Osteocyte (in vitro differentiated cells): ENCODE measurements at regions not wholly inside any gene's neighbourhood (a gene's known extent, or its start where the extent isn't known, plus 50 kb on each side); places are given as distances from the start of the nearest gene placed in this dataset.

Experiments used
- DNase-seq: peaks from one replicate; pipeline ENCODE4 v3.0.0; 2021; ENCODE audit warnings: mixed read lengths; ENCODE audit not compliant: unreplicated experiment; ENCODE audit errors: extremely low spot score
- H3K27ac Mint-ChIP-seq: one replicate; pipeline ENCODE4 v1.8.0; 2021; ENCODE audit warnings: mild to moderate bottlenecking, mixed read lengths; ENCODE audit not compliant: unreplicated experiment
- H3K27me3 Mint-ChIP-seq: one replicate; pipeline ENCODE4 v1.8.0; 2021; ENCODE audit warnings: mixed read lengths; ENCODE audit not compliant: unreplicated experiment
- H3K36me3 Mint-ChIP-seq: one replicate; pipeline ENCODE4 v1.8.0; 2021; ENCODE audit warnings: mixed read lengths; ENCODE audit not compliant: unreplicated experiment
- H3K4me1 Mint-ChIP-seq: one replicate; pipeline ENCODE4 v1.8.0; 2021; ENCODE audit warnings: mixed read lengths; ENCODE audit not compliant: unreplicated experiment
- H3K4me3 Mint-ChIP-seq: one replicate; pipeline ENCODE4 v1.8.0; 2021; ENCODE audit warnings: mild to moderate bottlenecking, moderate library complexity, mixed read lengths; ENCODE audit not compliant: unreplicated experiment
- H3K9me3 Mint-ChIP-seq: one replicate; pipeline ENCODE4 v1.8.0; 2021; ENCODE audit warnings: mixed read lengths; ENCODE audit not compliant: unreplicated experiment
- TF ChIP-seq, protein P1 (sequence below): fragments of 200-600 bp; sonication (generic); IDR thresholded peaks from 2 replicates; pipeline ENCODE4 v1.5.0; 2021; ENCODE audit warnings: antibody characterized with exemption, mild to moderate bottlenecking, moderate library complexity

DNA sequence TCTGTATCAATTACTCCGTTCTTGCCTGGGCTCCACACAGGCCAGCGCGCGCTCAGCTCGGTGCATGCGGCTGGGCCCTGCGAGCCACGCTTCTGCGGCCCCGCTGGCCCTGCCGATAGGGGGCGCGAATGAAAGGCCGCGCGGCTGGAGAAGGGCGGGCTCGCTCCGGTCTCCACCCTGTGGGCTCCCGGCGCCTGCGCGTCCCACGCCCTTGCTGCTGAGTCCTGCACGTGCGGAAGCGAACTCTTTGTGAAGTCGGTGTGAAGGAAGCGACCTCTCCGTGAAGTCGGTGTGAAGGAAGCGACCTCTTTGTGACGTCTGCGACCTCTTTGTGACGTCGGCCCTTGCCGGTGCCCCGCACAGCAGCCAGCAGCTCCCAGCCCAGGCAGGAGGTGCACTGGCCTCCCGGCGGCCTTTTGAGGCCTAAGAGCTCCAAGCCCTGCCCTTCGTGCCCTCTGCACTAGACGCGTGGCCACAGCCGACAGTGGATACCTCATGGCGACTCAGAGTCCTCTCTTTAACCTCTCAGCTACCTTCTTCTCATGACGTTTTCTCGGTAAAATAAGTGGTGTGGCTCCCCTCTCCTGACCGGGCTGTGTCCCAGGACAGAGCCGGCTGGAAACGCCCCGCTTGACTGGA is 391.9 kb upstream of the RAB6C start:
- Mint-ChIP-seq H3K27me3 (no peaks in the 10 kb centered on the region), H3K9me3 (peaks cover 24% of the 10 kb centered on the region), H3K4me1 (no peaks in the 10 kb centered on the region), H3K36me3 (no peaks in the 10 kb centered on the region), H3K4me3 (no peak overlapping the region), H3K27ac (no peak overlapping the region)
- no peak for DNase-seq
- TF ChIP-seq, protein P1, sequence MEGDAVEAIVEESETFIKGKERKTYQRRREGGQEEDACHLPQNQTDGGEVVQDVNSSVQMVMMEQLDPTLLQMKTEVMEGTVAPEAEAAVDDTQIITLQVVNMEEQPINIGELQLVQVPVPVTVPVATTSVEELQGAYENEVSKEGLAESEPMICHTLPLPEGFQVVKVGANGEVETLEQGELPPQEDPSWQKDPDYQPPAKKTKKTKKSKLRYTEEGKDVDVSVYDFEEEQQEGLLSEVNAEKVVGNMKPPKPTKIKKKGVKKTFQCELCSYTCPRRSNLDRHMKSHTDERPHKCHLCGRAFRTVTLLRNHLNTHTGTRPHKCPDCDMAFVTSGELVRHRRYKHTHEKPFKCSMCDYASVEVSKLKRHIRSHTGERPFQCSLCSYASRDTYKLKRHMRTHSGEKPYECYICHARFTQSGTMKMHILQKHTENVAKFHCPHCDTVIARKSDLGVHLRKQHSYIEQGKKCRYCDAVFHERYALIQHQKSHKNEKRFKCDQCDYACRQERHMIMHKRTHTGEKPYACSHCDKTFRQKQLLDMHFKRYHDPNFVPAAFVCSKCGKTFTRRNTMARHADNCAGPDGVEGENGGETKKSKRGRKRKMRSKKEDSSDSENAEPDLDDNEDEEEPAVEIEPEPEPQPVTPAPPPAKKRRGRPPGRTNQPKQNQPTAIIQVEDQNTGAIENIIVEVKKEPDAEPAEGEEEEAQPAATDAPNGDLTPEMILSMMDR: no peak

DNA sequence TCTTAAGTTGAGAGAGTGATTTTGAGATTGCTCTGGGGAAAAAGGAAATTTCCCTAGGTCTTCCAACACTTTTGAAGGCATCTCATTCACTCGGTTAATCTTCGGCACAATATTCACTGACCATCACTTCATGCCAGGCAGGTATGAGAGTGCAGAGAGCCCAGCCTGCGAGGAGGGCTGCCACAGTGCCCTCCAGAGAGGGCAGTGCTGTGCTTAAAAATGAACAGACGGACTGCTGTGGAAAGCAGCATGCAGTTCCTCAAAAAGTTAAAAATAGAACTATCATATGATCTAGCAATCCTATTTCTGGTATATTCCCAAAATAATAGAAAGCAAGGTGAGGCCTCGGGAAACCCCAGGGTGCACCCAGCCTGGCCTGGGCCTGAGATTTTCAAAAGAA is 374.9 kb upstream of the RAB6C start:
- H3K9me3 Mint-ChIP-seq: peaks cover 41% of the 10 kb centered on the region

DNA sequence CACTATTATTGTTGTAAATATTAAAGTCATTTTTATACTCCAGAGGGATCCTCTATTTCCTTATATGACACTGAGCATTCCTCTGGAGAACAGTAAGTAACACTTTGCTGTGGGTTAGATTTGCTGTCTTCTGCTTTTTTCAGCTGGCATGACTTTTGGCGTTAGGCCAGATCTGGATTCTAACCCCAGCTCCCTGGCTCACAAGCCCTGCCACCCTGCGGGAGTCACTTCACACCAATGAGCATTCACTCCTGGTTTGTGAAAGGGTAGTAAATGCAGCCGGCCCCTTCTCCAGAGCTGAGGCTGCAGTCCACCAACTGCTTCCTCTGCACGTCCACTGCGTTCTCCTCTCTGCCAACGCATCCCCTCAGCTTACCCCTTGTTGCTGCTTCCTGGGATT is 373.8 kb upstream of the RAB6C start:
- Mint-ChIP-seq H3K4me3 (no peak overlapping the region), H3K27ac (no peak overlapping the region), H3K36me3 (no peaks in the 10 kb centered on the region), H3K4me1 (no peaks in the 10 kb centered on the region), H3K9me3 (peaks cover 37% of the 10 kb centered on the region), H3K27me3 (no peaks in the 10 kb centered on the region)
- TF ChIP-seq, protein P1: no peak
- no peak for DNase-seq

More for the DNA sequence above, 374.9 kb upstream of the RAB6C start:
- no peak for DNase-seq
- no peaks in the 10 kb centered on the region for H3K27me3 Mint-ChIP-seq
- no peak overlapping the region for H3K27ac Mint-ChIP-seq
- no peaks in the 10 kb centered on the region for H3K36me3 Mint-ChIP-seq
- TF ChIP-seq, protein P1: no peak
- no peak overlapping the region for H3K4me3 Mint-ChIP-seq
- no peaks in the 10 kb centered on the region for H3K4me1 Mint-ChIP-seq

DNA sequence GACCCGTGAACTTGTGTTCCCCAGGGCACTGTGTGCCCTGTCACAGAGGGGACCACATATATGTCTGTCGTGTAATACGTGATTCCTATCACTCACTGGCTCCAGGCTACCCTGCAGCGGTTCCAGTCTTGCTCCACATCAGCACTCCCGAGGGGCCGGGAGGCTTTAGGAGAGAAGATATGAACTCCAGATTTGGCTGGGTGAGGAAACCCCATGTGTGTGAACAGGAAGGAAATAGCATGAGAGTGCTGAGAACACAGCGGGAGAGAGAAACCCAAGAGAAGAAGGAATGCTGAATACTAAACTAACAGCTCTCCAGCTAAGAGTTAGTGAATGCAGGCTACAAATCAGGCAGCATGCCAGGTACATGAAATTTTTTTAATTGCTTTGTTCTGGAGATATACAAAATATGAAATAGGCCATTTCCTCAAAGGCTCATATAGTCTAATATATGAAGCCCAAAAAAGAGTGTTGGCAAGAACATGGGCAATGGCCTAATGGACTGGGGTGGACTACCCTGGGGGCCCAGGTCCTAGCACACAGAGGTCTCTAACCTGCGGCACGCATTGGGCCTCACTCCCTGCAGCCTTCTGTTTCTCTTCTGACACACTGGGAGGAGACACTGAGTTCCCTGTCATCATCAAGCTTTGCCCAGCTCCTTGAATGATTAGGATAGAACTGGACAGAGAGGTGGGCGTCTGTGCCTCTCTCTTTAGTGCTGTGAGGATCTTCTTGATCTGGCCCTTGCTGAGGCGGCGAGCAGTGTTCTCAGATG is 372.8 kb upstream of the RAB6C start:
- no peak overlapping the region for H3K4me3 Mint-ChIP-seq
- TF ChIP-seq, protein P1: no peak
- no peak overlapping the region for H3K27ac Mint-ChIP-seq
- H3K36me3 Mint-ChIP-seq: no peaks in the 10 kb centered on the region
- no peaks in the 10 kb centered on the region for H3K4me1 Mint-ChIP-seq
- no peak for DNase-seq
- H3K9me3 Mint-ChIP-seq: peaks cover 38% of the 10 kb centered on the region
- no peaks in the 10 kb centered on the region for H3K27me3 Mint-ChIP-seq

DNA sequence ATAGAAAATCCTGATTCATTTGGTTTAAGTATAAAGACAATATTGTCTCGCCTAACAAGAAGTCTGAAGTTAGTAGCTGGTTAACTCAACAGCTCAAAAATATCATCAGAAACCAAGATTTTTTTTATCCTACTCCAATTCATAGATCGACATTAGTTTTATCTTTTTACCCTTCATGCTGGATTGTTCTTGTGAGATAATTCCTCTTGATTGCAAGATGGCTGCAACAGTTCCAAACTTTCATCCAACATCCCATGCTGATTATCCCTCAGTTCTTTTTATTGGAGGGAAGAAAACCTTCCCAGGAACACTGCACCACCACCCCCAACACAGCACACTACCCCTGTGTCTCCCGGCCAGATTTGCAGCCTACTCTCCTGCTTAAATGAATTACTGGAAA is 370.2 kb upstream of the RAB6C start:
- no peaks in the 10 kb centered on the region for H3K4me1 Mint-ChIP-seq
- DNase-seq: no peak
- no peaks in the 10 kb centered on the region for H3K27me3 Mint-ChIP-seq
- H3K4me3 Mint-ChIP-seq: no peak overlapping the region
- no peaks in the 10 kb centered on the region for H3K36me3 Mint-ChIP-seq
- no peak overlapping the region for H3K27ac Mint-ChIP-seq
- TF ChIP-seq, protein P1: no peak
- peaks cover 36% of the 10 kb centered on the region for H3K9me3 Mint-ChIP-seq
